K562 (cell line): ENCODE measurements at regions not wholly inside any gene's neighbourhood (a gene's known extent, or its start where the extent isn't known, plus 50 kb on each side); places are given as distances from the start of the nearest gene placed in this dataset.

Source experiments
- ATAC-seq: fragments of 200-7000 bp; cut with Tn5 transposase; 3 replicates; pipeline ENCODE4 v1.9.1; 2020; ENCODE audit warnings: moderate library complexity
- BruUV-seq: library from RNA; stranded (reverse); fragments of 400-500 nt; replicated peaks from 2 replicates; lab custom pipeline; 2021; lab: Mats Ljungman, UMichigan
- CTCF ChIA-PET: fragments of 300-600 bp; formaldehyde crosslinking; extraction: SDS; loops from one replicate; lab custom pipeline; 2021; ENCODE audit warnings: low intra/inter-chr PET ratio; lab: Yijun Ruan, JAX
- POLR2A ChIA-PET: fragments of 300-600, 350-650 bp; sonication (Branson Sonifier 250); formaldehyde crosslinking; extraction: SDS; loops from one replicate; lab custom pipeline; 2021; ENCODE audit warnings: antibody characterized with exemption, inconsistent platforms; lab: Yijun Ruan, JAX
- DNase-seq, 4 experiments: peaks; one replicate each; pipeline versions ENCODE4 v3.0.0 to v3.0.0-alpha.2; 2011 to 2018; ENCODE audit warnings: low spot score in 3 of 4, mixed read lengths in 3 of 4; ENCODE audit errors: extremely low read depth in 1 of 4
- FAIRE-seq: peaks from 2 replicates; lab custom pipeline; 2011; peaks lifted over from hg19 to GRCh38; lab: Jason Lieb, UNC
- H2AFZ ChIP-seq: 2 replicates; pipeline ENCODE4 v1.6.0; 2011; ENCODE audit warnings: low read depth, low read length, control low read depth, inconsistent platforms
- H3K27ac ChIP-seq: fragments of 200-600 bp; 3 replicates; pipeline ENCODE4 v1.8.0; 2011; ENCODE audit warnings: low read depth, mild to moderate bottlenecking, control low read depth, inconsistent platforms, low read length, moderate library complexity, mixed read lengths; ENCODE audit errors: extremely low read depth
- H3K27me3 ChIP-seq, 2 experiments: fragments of 300-600 bp in 1 of 2; 2 replicates in 1 of 2; 3 replicates in 1 of 2; pipeline versions ENCODE4 v1.6.0 to v1.8.0; 2011; ENCODE audit warnings: inconsistent platforms in 2 of 2, low read length in 2 of 2, mild to moderate bottlenecking in 1 of 2, mixed read lengths in 1 of 2, moderate library complexity in 1 of 2; ENCODE audit not compliant: control insufficient read depth in 2 of 2, insufficient read depth in 2 of 2
- H3K36me3 ChIP-seq: fragments of 300-600 bp; 3 replicates; pipeline ENCODE4 v1.8.0; 2011; ENCODE audit warnings: mild to moderate bottlenecking, low read length, inconsistent platforms; ENCODE audit not compliant: control insufficient read depth, insufficient read depth
- H3K4me1 ChIP-seq, 2 experiments: fragments of 200-600 bp in 1 of 2; replicated peaks in 1 of 2; 2 replicates in 1 of 2; 3 replicates in 1 of 2; pipeline versions ENCODE4 v1.5.1 to v1.8.0; 2011; ENCODE audit warnings: inconsistent platforms in 2 of 2, low read length in 2 of 2, mild to moderate bottlenecking in 1 of 2, mixed read lengths in 1 of 2, moderate library complexity in 1 of 2; ENCODE audit not compliant: control insufficient read depth in 2 of 2, insufficient read depth in 2 of 2
- H3K4me2 ChIP-seq: 2 replicates; pipeline ENCODE4 v1.6.1; 2011; ENCODE audit warnings: low read length, control low read depth, inconsistent platforms, mixed read lengths; ENCODE audit not compliant: insufficient read depth
- H3K4me3 ChIP-seq: fragments of 200-600 bp; sonication (generic), shearing (Covaris generic); 2 replicates; pipeline ENCODE4 v1.5.1; 2016; ENCODE audit warnings: control low read depth, inconsistent platforms
- H3K79me2 ChIP-seq: fragments of 200-600 bp; 3 replicates; pipeline ENCODE4 v1.8.0; 2011; ENCODE audit warnings: low read length, inconsistent platforms; ENCODE audit not compliant: control insufficient read depth, insufficient read depth
- H3K9ac ChIP-seq, 2 experiments: 2 replicates each; pipeline versions ENCODE4 v1.6.0 to v1.6.1; 2011; ENCODE audit warnings: low read depth in 2 of 2, low read length in 2 of 2, control low read depth in 1 of 2, inconsistent platforms in 1 of 2, mild to moderate bottlenecking in 1 of 2, mixed read lengths in 1 of 2; ENCODE audit not compliant: insufficient read depth in 1 of 2
- H3K9me1 ChIP-seq: one replicate; pipeline ENCODE4 v1.6.0; 2011; ENCODE audit warnings: inconsistent platforms, mild to moderate bottlenecking, low read length, moderate library complexity; ENCODE audit not compliant: control insufficient read depth, insufficient read depth
- H3K9me3 ChIP-seq: replicated peaks from 2 replicates; pipeline ENCODE4 v1.5.1; 2011; ENCODE audit warnings: low read depth, low read length, inconsistent platforms; ENCODE audit not compliant: control insufficient read depth, insufficient read depth
- H4K20me1 ChIP-seq: replicated peaks from 2 replicates; pipeline ENCODE4 v1.6.1; 2011; ENCODE audit warnings: low read length, inconsistent platforms, mixed read lengths; ENCODE audit not compliant: control insufficient read depth, insufficient read depth
- ERF ChIP-seq: fragments of 450-650 bp; formaldehyde crosslinking; IDR thresholded peaks from 2 replicates; pipeline ENCODE4 v1.4.0; 2020; ENCODE audit warnings: mild to moderate bottlenecking, mixed read lengths
- NFE2L1 ChIP-seq: fragments of 450-650 bp; IDR thresholded peaks from 2 replicates; pipeline ENCODE4 v1.6.1; 2016; ENCODE audit warnings: missing genetic modification characterization, low read depth, mild to moderate bottlenecking, missing compliant biosample characterization, moderate library complexity, borderline replicate concordance
- NFIX ChIP-seq: fragments of 250-450 bp; sonication (Bioruptor Pico); IDR thresholded peaks from 2 replicates; pipeline ENCODE4 v1.4.0; 2020; ENCODE audit warnings: low read depth, mild to moderate bottlenecking, moderate library complexity
- RBM17 ChIP-seq: fragments of 200-400 bp; formaldehyde crosslinking; IDR thresholded peaks from 2 replicates; pipeline ENCODE4 v1.6.1; 2017; ENCODE audit warnings: low read depth, mild to moderate bottlenecking, low read length, borderline replicate concordance
- WGBS: fragments of 100-300 bp; shearing (Covaris generic); methylation state at CpG from one replicate; pipeline ENCODE4 v1.1.6; 2016; ENCODE audit warnings: low coverage, mixed read lengths; ENCODE audit not compliant: insufficient coverage; ENCODE audit errors: missing lambda C conversion rate; 5-methylcytosine and 5-hydroxymethylcytosine counted together
- in situ Hi-C: fragments of 300-500 bp; cut with MboI; formaldehyde crosslinking; loops from 4 replicates; pipeline ENCODE4 v1.15.0; 2018; ENCODE audit warnings: inconsistent platforms, mixed read lengths
- intact Hi-C: fragments of 100-400 bp; cut with micrococcal nuclease; formaldehyde crosslinking; loops from 2 replicates; pipeline ENCODE4 v1.14.2; 2022
- TF ChIP-seq, protein P1 (sequence below): fragments of 250-450 bp; sonication (Bioruptor Pico); IDR thresholded peaks from 2 replicates; pipeline ENCODE4 v1.8.0; 2021; ENCODE audit warnings: borderline replicate concordance, mild to moderate bottlenecking, moderate library complexity; ENCODE audit not compliant: poor library complexity, severe bottlenecking
- TF ChIP-seq, protein P2 (sequence below), 3 experiments: IDR thresholded peaks in 2 of 3; conservative IDR thresholded peaks in 1 of 3; 2 replicates each; pipeline ENCODE4 v1.5.1; 2011 to 2012; ENCODE audit warnings: low read length in 3 of 3, mild to moderate bottlenecking in 3 of 3, control low read depth in 2 of 3, improper control_type of control experiment in 1 of 3, inconsistent platforms in 1 of 3, low read depth in 1 of 3, mixed read lengths in 1 of 3, moderate library complexity in 1 of 3; ENCODE audit not compliant: insufficient read depth in 2 of 3

DNA sequence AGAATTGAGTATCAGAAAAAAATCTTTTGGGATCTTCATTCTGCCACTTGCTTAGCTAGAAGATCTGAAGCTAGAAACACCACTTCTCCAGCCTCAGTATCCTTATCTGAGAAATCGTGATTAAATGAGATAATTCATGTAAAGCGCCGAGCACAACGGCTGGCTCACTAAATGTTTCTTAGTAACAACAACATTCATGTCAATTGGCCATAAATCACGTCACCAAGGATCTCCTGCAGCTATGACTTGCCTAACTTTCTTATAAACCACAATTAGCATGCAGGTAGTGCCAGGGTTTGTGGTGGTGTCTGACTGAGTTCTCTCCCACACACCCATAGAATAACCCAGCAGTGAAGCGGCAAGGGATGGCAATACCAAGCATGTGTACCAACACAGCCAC, 501.3 kb downstream of the EFNB2 start:
- POLR2A ChIA-PET: no interaction called here
- Histone ChIP-seq H4K20me1 (no peaks in the 10 kb centered on the region), H3K27me3 (no peaks in the 10 kb centered on the region), H3K9me3 (no peaks in the 10 kb centered on the region), H3K9me1 (no peaks in the 10 kb centered on the region), H3K36me3 (no peaks in the 10 kb centered on the region), H3K4me1 (no peaks in the 10 kb centered on the region), H3K79me2 (no peaks in the 10 kb centered on the region), H3K4me3 (no peak overlapping the region), H3K27ac (no peak overlapping the region), H2AFZ (no peak overlapping the region), H3K4me2 (no peak overlapping the region)
- no TSS peak for BruUV-seq
- WGBS: 0% methylated on average over 6 of the region's 6 CpGs
- in situ Hi-C loops: no loop called here
- TF ChIP-seq RBM17: no peak
- TF ChIP-seq ERF (CRISPR knock-in tag): no peak
- no peak for TF ChIP-seq NFE2L1 (tag)
- no peak for TF ChIP-seq NFIX (CRISPR knock-in tag)
- TF ChIP-seq, protein P1, sequence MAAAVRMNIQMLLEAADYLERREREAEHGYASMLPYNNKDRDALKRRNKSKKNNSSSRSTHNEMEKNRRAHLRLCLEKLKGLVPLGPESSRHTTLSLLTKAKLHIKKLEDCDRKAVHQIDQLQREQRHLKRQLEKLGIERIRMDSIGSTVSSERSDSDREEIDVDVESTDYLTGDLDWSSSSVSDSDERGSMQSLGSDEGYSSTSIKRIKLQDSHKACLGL (CRISPR knock-in tag): no peak
- TF ChIP-seq, protein P2, sequence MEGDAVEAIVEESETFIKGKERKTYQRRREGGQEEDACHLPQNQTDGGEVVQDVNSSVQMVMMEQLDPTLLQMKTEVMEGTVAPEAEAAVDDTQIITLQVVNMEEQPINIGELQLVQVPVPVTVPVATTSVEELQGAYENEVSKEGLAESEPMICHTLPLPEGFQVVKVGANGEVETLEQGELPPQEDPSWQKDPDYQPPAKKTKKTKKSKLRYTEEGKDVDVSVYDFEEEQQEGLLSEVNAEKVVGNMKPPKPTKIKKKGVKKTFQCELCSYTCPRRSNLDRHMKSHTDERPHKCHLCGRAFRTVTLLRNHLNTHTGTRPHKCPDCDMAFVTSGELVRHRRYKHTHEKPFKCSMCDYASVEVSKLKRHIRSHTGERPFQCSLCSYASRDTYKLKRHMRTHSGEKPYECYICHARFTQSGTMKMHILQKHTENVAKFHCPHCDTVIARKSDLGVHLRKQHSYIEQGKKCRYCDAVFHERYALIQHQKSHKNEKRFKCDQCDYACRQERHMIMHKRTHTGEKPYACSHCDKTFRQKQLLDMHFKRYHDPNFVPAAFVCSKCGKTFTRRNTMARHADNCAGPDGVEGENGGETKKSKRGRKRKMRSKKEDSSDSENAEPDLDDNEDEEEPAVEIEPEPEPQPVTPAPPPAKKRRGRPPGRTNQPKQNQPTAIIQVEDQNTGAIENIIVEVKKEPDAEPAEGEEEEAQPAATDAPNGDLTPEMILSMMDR (IDR thresholded peaks at IDR 0.05 in 2 of 3, conservative IDR thresholded peaks at IDR 0.05 in 1 of 3; ENCODE audit: insufficient read depth in 2 of 3, low read depth in 1 of 3, low read length in 3 of 3): no peak
- TF ChIP-seq, all 486 proteins: peak for 0
- FAIRE-seq: no peak
- no peak overlapping the region for H3K9ac ChIP-seq
- DNase-seq: no peak
- CTCF ChIA-PET: no interaction called here
- no peak for ATAC-seq
- intact Hi-C loops: no loop called here
